ENCODE measurements at regions not wholly inside any gene's neighbourhood (a gene's known extent, or its start where the extent isn't known, plus 50 kb on each side); places are given as distances from the start of the nearest gene placed in this dataset.

DNA sequence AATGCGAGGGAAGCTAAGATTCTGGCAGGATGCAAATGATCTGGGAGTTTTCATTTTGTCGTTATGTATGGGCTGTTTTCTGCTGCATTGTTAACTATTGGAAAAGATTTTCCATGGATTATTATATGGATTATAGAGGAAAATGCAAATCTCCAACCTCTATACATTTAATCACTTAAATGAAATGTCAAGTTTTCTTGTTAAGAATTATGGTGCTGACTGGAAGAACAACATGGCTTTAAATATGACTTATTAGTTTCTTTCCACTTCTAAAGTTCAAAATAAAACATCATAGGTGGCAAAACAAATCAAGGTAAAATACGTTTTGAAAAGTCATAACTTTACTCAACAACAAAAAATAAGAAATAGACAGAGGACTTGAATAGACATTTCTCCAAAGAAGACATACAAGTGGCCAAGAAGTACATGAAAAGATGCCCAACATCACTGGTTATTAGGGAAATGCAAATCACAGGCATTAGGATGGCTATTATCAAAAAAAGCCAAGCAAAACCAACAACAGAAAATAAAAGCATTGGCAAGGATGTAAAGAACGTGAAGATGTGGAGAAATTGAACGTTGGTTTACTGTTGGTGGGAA, 56.2 kb upstream of the CLDN5 start:
- no peak for DNase-seq (ENCODE audit: low spot score)
- in situ Hi-C loops (cut with MboI; ENCODE audit: low sequenced_read_pairs, unreplicated experiment) = no loop called here

DNA sequence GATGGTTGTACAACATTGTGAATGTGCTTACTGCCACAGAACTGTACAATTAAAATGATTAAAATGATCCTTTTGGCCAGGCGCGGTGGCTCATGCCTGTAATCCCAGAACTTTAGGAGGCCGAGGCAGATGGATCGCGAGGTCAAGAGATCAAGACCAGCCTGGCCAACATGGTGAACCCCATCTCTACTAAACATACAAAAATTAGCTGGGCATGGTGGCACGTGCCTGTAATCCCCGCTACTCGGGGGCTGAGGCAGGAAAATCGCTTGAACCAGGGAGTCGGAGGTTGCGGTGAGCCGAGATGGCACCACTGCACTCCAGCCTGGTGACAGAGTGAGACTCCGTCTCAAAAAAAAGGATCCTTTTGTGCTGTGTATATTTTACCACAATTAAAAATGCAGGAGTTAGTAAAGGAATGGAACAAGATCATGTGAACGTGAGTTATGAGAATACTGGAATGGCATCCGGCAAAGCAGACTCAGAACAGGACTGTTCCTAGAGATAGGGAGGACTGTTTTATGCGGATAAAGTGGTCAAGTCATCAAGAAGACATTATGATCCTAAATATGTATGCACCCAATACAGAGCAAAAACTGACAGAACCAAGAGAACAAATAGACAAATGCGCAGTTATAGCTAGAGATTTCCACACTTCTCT, 58.0 kb upstream of the CLDN5 start:
- TF ChIP-seq, protein P1, sequence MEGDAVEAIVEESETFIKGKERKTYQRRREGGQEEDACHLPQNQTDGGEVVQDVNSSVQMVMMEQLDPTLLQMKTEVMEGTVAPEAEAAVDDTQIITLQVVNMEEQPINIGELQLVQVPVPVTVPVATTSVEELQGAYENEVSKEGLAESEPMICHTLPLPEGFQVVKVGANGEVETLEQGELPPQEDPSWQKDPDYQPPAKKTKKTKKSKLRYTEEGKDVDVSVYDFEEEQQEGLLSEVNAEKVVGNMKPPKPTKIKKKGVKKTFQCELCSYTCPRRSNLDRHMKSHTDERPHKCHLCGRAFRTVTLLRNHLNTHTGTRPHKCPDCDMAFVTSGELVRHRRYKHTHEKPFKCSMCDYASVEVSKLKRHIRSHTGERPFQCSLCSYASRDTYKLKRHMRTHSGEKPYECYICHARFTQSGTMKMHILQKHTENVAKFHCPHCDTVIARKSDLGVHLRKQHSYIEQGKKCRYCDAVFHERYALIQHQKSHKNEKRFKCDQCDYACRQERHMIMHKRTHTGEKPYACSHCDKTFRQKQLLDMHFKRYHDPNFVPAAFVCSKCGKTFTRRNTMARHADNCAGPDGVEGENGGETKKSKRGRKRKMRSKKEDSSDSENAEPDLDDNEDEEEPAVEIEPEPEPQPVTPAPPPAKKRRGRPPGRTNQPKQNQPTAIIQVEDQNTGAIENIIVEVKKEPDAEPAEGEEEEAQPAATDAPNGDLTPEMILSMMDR (IDR thresholded peaks at IDR 0.05; ENCODE audit: borderline replicate concordance, control extremely low read depth, extremely low read depth, insufficient read depth, missing control alignments) = no peak
- DNase-seq (ENCODE audit: low spot score) = no peak
- in situ Hi-C loops (cut with MboI; ENCODE audit: low sequenced_read_pairs, unreplicated experiment) = no loop called here

More for the DNA sequence above, 56.2 kb upstream of the CLDN5 start:
- TF ChIP-seq, protein P1 (IDR thresholded peaks at IDR 0.05; ENCODE audit: borderline replicate concordance, control extremely low read depth, extremely low read depth, insufficient read depth, missing control alignments) = no peak

DNA sequence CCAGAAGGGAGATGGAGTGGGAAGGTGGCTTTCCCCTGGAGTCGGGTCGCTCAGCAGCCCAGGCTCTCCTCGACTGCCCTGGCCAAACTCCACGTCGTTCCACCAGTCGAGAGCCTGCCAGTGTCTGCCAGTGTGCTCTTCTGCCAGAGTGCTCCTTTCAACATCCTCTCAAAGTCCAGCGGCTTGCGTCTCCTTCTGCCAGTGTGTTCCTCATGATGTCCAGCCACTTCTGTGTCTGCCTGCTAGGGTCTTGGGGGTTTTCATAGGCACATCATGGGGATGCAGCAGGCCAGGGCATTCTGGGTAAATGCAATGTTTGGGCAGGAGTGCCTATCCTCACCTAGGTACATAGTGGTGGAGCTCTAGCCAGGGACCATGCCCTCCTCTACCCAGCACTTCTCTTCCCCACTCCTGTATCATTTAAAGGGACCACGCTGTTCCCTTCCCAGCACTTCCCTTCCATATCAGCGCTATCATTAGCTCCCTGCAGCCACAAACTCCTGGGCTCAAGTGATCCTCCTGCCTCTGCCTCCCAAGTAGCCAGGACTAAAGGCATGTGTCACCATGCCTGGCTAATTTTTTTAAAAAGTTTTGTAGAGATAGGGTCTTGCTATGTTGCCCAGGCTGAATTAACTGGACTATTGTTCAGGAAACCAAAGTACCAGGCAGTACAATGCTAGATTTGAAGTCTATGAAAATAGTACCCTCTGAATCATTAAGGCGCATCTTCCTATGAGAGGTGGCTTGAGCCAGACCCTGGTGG, 62.9 kb upstream of the CLDN5 start:
- TF ChIP-seq, protein P1 (IDR thresholded peaks at IDR 0.05; ENCODE audit: borderline replicate concordance, control extremely low read depth, extremely low read depth, insufficient read depth, missing control alignments) = no peak
- no peak for DNase-seq (ENCODE audit: low spot score)
- in situ Hi-C loops (cut with MboI; ENCODE audit: low sequenced_read_pairs, unreplicated experiment) = no loop called here

DNA sequence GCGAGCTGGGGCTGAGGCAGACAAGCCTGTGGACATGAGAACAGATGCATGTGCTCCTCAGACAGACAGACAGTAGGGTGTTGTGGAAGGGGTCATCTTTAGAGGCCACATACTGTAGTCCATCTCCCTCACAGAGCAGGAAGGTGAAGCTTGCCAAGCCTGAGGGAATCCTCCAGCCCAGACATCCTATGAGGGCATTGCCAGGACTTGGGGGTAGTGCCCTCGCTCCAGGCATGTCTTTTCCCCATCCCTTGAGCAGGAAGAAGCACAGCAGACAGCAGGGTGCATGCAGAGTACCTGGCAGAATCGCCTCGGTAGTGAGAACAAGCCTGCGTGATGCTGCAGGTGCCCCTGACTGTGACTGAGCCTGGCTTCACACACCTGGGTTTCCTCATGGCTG, 66.5 kb upstream of the CLDN5 start:
- TF ChIP-seq, protein P1 (IDR thresholded peaks at IDR 0.05; ENCODE audit: borderline replicate concordance, control extremely low read depth, extremely low read depth, insufficient read depth, missing control alignments) = no peak
- in situ Hi-C loops (cut with MboI; ENCODE audit: low sequenced_read_pairs, unreplicated experiment) = no loop called here
- DNase-seq (ENCODE audit: low spot score) = no peak

GRCh38 chr22:19591568-19591967, 67.4 kb upstream of the CLDN5 start:
- TF ChIP-seq, protein P1 (IDR thresholded peaks at IDR 0.05; ENCODE audit: borderline replicate concordance, control extremely low read depth, extremely low read depth, insufficient read depth, missing control alignments) = no peak
- no peak for DNase-seq (ENCODE audit: low spot score)
- in situ Hi-C loops (cut with MboI; ENCODE audit: low sequenced_read_pairs, unreplicated experiment) = no loop called here

DNA sequence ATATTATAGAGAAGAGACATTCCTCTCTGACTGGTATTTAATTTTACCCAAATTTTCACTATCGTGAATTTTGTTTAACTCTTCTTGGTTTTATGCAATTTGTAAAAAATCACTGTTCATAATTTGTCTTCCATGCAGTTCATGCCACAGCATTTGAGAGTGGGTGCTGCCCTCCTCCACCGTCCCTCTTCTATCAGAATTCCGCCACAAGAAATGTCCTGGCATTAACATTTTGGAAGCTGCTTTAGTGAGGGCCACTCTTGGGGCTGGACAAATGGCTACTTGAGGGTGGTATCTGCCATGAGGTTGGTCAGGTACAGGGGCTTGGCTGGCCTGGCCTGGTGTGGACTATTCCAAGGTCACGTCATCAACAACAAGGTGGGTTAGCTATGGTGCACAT, 68.3 kb upstream of the CLDN5 start:
- TF ChIP-seq, protein P1 (IDR thresholded peaks at IDR 0.05; ENCODE audit: borderline replicate concordance, control extremely low read depth, extremely low read depth, insufficient read depth, missing control alignments) = no peak
- in situ Hi-C loops (cut with MboI; ENCODE audit: low sequenced_read_pairs, unreplicated experiment) = no loop called here

More for the DNA sequence above, 68.3 kb upstream of the CLDN5 start:
- DNase-seq (ENCODE audit: low spot score) = no peak

Measured in GM13976 (cell line).